UCSD-AML1 (cell line): ENCODE measurements at regions not wholly inside any gene's neighbourhood (a gene's known extent, or its start where the extent isn't known, plus 50 kb on each side); places are given as distances from the start of the nearest gene placed in this dataset.

ENCODE experiments used
- DNase-seq: peaks from one replicate; lab custom pipeline; 2025; ENCODE audit not compliant: unreplicated experiment; lab: John Stamatoyannopoulos, UW

- DNase-seq, result no peak
Observed at GRCh38 chr9:91066042-91066415, 264.4 kb downstream of the SYK start.

- DNase-seq, result no peak
Observed at GRCh38 chr9:91066856-91067255, 265.2 kb downstream of the SYK start.

- no peak for DNase-seq
Observed at GRCh38 chr9:91067306-91067860, 265.8 kb downstream of the SYK start.

GRCh38 chr9:91071184-91071990 lies 269.8 kb downstream of the SYK start:
- no peak for DNase-seq

DNA sequence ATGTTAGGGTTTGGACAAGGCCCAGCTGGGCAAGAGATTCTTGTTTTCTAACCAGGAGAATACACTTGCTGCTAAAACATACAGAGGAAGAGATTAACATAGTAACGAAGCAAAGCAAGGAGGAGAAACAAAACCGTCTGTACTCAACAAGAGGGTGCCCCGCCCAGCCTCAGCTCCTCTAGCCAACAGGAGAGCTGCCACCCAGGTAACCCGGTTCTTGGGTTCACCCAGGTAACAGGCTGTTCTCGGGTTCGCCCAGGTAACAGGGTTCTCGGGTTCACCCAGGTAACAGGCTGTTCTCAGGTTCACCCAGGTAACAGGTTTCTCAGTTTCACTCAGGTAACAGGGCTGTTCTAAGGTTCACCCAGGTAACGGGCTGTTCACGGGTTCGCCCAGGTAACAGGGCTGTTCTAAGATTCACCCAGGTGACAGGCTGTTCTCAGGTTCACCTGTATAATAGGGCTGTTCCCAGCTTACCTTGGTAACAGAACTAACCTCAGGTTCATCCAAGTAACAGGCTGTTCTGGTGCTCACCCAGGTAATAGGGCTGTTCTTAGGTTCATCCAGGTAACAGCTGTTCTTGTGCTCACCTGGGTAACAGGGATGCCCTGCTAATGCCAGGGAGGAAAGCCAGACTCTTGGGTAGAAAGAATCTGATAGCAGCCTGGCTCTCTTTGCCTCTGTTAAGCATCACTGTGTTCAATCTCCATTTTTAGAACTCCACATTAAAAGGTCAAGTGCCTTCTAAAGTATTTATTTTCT lies 271.6 kb downstream of the SYK start:
- DNase-seq, result no peak

DNA sequence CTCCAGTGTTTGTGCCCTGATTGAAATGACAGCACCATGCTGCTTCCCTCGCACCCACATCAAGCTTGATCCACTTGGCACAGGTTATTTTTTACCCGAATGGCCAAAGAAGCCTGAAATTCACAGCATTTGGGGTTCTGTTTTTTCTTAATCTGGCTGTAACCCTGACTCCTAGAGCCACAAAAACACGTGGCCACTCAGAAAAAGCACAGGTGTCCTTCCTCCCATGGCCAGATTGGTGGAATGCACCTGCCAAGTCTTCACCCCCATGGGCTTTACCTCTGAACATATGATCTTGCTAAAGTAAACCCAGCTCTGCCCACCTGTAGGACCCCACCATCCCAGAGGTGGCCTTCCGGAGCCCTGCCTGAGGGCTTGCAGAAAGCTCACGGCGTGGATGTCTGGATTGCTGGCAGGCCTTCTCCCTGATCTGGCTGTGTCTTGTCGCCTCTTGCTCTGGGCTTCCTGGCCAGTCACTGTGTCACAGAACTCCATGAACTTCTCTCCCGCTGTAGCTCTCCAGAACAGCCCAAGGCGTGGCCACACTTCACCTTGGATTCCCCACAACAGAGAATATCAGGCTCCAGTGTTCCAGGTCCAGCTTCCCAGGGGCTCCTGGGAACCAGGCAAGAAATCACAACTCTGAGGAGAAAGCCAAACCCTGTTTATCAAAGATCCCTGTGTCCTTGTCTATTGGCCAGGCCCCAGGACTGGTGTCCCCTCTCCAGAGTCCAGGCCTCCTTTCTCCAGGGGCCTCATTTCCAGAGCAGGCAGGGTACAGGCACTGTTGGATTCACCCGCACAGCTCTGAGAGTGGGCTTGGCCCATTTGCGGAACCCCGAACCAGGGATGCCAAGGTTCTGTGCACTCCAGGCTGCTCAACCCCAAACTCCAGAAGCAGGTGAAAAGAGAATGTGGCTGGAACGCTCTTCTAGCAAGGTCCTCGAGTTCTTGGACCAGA lies 272.5 kb downstream of the SYK start:
- DNase-seq, result no peak

DNA sequence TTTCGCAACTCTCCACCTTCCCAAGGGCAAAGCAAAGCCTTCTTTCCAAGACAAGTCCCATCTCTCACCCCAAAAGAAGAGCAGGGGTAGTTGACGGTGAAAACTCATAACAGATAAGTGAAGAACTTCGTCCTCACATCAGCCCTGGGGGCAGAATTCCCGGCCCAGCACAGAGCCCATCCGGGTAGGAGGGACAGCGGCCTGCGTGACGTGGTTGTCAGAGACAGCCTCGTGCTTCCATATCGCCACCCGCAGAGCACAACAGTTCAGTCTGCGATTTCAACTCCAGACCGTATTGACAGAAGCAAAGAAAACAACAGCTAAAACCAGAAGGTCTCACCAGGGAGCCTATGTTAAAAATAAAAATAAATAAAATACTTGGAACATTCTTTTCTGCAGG lies 273.2 kb downstream of the SYK start:
- DNase-seq, result no peak

- no peak for DNase-seq
Observed at GRCh38 chr9:91075279-91075678, 273.7 kb downstream of the SYK start.

DNA sequence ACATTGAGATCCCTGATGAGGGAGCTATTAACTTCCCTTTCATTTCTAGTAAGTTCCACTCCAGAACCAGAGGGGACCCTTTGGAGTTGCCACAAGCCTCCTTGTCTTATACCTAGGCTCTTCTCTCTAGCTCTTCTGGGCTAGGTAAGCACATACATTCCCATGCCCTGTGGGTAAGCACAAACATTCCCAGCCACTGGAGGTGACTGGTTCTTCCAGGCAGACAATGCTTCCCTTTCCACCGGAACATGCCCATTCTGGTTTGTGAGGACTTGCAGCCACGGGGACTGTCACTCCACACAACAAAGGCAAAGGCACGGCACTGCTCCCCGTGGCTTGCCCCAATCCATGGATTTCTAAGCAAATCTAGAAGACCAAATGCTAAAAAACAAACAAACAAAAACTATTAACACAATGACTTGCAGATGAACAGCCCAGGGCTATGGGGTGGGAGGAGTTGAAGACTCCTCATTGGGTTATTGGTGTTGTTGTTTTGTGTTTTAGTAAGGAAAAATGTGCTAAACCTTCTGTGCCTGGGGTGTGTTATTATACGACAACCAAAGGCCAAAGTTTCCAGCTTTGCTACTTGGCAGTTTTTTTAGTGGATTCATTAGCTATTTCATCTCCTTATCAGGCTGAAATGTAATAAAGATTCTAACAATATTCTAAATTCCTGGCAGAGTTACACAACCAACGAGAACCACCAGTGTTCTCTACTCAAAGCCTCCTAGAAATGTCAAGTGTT lies 276.2 kb downstream of the SYK start:
- no peak for DNase-seq

- DNase-seq, result no peak
Observed at GRCh38 chr9:91078369-91078695, 276.7 kb downstream of the SYK start.

DNA sequence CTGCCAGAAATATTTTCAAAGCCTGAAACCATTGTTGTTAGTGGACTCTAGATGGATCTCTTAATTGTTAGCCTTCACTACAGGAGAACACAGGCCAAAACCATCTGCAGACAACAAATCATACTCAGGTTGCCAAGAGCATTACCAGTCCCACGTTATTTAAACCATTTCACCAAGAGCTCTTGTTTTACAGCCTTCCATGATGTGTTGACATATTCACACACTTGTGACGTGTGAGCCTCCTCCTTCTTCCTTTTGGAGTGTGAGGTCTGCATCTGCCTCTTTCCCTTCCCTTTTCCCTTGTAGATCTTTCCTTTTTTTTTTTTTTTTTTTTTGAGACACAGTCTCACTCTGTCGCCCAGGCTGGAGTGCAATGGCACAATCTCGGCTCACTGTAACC lies 279.0 kb downstream of the AUH start:
- no peak for DNase-seq

GRCh38 chr9:91084896-91085516 lies 276.7 kb downstream of the AUH start:
- no peak for DNase-seq

DNA sequence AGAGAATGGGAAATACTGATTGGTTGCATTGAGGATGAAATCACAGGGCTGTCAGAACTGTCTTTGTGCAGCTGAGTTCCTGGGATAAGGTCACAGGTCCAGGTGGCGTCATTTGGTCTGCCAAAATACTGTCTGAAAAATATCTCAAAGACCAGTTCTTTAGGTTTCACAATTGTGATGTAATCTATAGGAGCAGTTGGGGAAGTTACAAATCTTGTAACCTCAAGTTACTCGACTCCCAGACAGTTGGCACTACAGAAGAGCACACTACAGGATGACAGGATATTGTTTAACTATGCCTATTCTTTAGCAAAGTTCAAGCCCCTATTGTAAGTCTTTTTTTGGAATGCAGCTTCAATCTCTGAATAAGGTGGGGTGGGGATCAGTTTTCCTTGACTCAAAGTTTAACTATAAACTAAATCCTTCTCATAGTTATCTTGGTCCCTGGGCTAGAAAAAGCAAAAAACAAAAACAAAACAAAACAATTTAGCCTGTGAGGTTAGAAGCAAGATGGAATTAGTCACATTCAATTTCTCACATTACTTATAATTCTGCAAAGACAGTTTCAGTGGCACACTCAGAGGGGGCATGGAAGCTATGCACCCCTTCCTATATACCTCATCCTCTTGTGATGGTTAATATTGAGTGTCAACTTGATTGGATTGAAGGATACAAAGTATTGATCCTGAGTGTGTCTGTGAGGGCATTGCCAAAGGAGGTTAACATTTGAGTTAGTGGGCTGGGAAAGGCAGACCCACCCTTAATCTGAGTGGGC lies 276.0 kb downstream of the AUH start:
- no peak for DNase-seq

DNA sequence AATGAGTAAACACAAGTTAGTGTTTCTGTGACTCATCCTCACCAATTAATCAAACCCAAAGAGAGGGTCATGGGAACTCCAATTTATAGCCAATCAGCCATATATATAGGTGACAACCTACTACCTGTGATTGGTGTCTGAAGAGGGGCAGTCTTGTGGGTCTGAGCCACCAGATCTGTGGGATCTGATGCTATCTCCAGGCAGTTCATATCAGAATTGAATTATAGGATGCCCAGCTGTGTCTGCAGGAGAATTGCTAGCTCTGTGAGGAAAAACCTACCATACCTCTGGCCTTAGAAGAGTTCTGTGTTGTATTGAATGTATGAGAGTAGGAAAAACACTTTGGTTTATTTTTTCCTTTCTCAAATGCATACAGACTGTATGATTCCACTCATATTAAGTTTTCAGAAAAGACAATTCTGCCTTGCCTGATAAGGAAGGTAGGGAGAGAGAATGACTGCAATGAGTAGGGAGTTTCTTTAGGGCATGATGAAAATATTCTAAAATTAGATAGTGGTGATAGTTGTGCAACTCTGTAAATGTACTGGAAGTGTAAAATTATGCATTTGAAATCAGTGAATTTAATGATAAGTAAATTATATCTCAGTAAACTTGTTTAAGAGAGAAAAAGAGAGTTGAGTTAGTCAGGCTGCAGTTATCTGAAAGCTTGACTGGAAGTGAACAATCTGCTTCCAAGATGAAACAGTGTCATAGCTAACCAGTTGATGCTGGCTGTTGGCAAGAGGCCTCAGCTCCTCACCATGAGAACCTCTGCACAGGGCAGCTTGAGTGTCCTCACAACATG lies 274.9 kb downstream of the AUH start:
- DNase-seq, result no peak

- no peak for DNase-seq
Observed at GRCh38 chr9:91087462-91087759, 274.3 kb downstream of the AUH start.

- peak; percentile 33 for DNase-seq
Observed at GRCh38 chr9:91089405-91090129, 272.2 kb downstream of the AUH start.

GRCh38 chr9:91090130-91090410 lies 271.6 kb downstream of the AUH start:
- DNase-seq, result no peak

- DNase-seq, result no peak
Observed at GRCh38 chr9:91092214-91092613, 269.5 kb downstream of the AUH start.
